Activated B cell treated with CpG ODN at 0.5 μM for 24 hours (primary cell): ENCODE measurements at regions not wholly inside any gene's neighbourhood (a gene's known extent, or its start where the extent isn't known, plus 50 kb on each side); places are given as distances from the start of the nearest gene placed in this dataset.

Experiments used
- ATAC-seq: fragments of 200-7000 bp; cut with Tn5 transposase; one replicate; pipeline ENCODE4 v1.10.0; 2021; ENCODE audit warnings: low read depth, mild to moderate bottlenecking, moderate library complexity
- CTCF ChIA-PET: fragments of 350-600 bp; sonication (Branson Sonifier 250); formaldehyde crosslinking; loops from one replicate; lab custom pipeline; 2021; ENCODE audit warnings: antibody characterized with exemption; lab: Charles Lee
- POLR2A ChIA-PET: fragments of 350-600 bp; sonication (Branson Sonifier 250); formaldehyde crosslinking; loops from one replicate; lab custom pipeline; 2021; ENCODE audit warnings: antibody characterized with exemption; lab: Charles Lee
- DNase-seq: peaks from one replicate; pipeline ENCODE4 v3.0.0; 2022
- H3K27ac Mint-ChIP-seq: one replicate; pipeline ENCODE4 v1.8.0; 2020; ENCODE audit warnings: mixed read lengths
- H3K27me3 Mint-ChIP-seq: one replicate; pipeline ENCODE4 v1.8.0; 2021; ENCODE audit warnings: mixed read lengths
- H3K36me3 Mint-ChIP-seq: one replicate; pipeline ENCODE4 v1.8.0; 2021; ENCODE audit warnings: low read depth, mixed read lengths
- H3K4me1 Mint-ChIP-seq: one replicate; pipeline ENCODE4 v1.8.0; 2021; ENCODE audit warnings: mixed read lengths
- H3K4me3 Mint-ChIP-seq: one replicate; pipeline ENCODE4 v1.8.0; 2020; ENCODE audit warnings: mild to moderate bottlenecking, mixed read lengths
- H3K9me3 Mint-ChIP-seq: one replicate; pipeline ENCODE4 v1.8.0; 2020; ENCODE audit warnings: mixed read lengths
- intact Hi-C: fragments of 100-400 bp; cut with micrococcal nuclease; formaldehyde crosslinking; loops from one replicate; pipeline ENCODE4 v1.15.1; 2024
- TF ChIP-seq, protein P1 (sequence below): fragments of 200-600 bp; IDR thresholded peaks from one replicate; pipeline ENCODE4 v1.8.0; 2022; ENCODE audit warnings: antibody characterized with exemption, mild to moderate bottlenecking

DNA sequence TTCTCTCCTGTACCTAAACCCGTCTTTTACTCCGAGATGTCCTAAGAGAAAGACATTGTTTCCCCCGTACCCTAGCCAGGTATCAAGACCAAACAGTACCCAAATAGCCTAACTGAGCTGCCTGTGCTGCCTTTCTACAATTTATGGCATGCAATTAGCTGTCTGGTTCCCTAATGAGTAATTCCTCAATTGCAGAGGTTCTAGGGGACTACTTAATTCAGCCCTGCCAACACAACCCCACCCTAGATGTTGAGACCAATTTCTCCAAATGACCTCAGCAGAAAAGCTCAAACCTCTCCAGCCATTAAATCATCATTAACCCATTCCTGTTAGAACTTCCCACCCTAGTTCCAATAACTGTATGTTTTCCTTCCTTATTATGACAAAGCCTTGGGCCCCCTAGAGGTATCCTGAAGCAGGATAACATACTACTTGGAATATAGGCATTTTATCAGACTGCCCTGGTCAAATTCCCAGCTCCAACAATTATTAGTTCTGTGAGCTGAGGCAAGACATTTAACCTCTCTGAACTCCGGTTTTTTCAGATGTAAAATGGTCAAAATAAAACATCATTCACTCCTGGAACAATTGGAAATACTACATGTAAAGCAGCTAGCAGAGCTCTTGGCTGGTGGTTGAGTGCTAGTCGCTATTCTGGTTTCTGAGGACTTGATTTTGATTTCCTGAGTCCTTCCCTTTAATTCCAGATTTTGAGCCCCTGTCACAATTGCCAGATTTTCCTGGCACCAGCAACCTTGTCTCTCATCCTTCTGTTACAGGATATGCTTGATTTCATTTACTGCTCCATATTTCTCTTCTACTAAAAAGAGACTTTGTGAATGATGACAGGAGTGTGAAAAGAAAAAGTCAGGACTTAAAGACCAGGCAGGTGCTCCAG, 244.6 kb upstream of the TENM3 start:
- intact Hi-C loops: no loop called here
- TF ChIP-seq, protein P1, sequence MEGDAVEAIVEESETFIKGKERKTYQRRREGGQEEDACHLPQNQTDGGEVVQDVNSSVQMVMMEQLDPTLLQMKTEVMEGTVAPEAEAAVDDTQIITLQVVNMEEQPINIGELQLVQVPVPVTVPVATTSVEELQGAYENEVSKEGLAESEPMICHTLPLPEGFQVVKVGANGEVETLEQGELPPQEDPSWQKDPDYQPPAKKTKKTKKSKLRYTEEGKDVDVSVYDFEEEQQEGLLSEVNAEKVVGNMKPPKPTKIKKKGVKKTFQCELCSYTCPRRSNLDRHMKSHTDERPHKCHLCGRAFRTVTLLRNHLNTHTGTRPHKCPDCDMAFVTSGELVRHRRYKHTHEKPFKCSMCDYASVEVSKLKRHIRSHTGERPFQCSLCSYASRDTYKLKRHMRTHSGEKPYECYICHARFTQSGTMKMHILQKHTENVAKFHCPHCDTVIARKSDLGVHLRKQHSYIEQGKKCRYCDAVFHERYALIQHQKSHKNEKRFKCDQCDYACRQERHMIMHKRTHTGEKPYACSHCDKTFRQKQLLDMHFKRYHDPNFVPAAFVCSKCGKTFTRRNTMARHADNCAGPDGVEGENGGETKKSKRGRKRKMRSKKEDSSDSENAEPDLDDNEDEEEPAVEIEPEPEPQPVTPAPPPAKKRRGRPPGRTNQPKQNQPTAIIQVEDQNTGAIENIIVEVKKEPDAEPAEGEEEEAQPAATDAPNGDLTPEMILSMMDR: no peak
- no peak for ATAC-seq
- Mint-ChIP-seq H3K27ac (no peak overlapping the region), H3K4me1 (no peaks in the 10 kb centered on the region), H3K9me3 (peaks cover 11% of the 10 kb centered on the region), H3K4me3 (no peak overlapping the region), H3K36me3 (no peaks in the 10 kb centered on the region), H3K27me3 (no peaks in the 10 kb centered on the region)
- ChIA-PET CTCF (no interaction called here), POLR2A (no interaction called here)
- no peak for DNase-seq

DNA sequence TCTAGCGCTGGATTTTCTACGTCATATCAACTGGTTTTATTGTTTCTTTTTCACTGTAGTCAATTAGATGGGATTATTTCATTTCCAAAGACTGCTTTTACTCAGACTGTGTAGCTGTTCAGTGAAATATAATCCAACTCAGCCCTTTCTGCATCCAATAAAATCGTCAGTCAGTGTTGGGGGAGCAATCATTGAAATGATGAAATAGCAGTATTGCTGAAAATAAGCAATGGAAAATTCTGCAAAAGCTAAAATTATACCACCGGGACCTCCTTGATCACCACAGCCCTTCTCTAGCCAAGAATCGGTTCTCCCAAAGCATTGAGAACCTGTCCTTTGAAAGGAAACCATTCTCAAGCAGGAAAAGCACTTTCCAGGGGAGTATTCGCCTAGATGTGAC, 243.1 kb upstream of the TENM3 start:
- no peak for ATAC-seq
- Mint-ChIP-seq H3K36me3 (no peaks in the 10 kb centered on the region), H3K4me1 (no peaks in the 10 kb centered on the region), H3K4me3 (no peak overlapping the region), H3K9me3 (peaks cover 11% of the 10 kb centered on the region), H3K27me3 (no peaks in the 10 kb centered on the region), H3K27ac (no peak overlapping the region)
- ChIA-PET CTCF (no interaction called here), POLR2A (no interaction called here)
- DNase-seq: no peak
- intact Hi-C loops: no loop called here
- TF ChIP-seq, protein P1: no peak

DNA sequence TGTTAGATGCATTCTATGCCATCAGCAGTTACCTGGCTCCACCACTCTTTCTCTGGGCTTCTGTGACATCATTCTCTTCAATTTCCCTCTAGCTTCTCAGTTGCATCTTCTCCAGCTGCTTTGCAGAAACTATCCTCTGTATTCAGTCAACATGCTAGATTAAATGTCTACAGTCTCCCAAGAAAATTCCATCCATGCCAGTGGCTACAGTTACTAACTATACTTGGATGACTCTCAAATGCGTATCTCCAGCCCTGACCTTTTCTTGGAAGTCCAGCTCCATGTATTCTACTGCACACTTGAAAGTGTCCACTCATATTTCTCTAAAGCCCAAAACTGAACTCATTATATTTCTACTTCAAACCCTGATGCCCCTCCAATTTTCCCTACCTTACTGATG, 232.3 kb upstream of the TENM3 start:
- Mint-ChIP-seq H3K36me3 (no peaks in the 10 kb centered on the region), H3K9me3 (no peaks in the 10 kb centered on the region), H3K4me1 (no peaks in the 10 kb centered on the region), H3K27me3 (no peaks in the 10 kb centered on the region), H3K4me3 (no peak overlapping the region), H3K27ac (no peak overlapping the region)
- ChIA-PET POLR2A (no interaction called here), CTCF (no interaction called here)
- TF ChIP-seq, protein P1: no peak
- DNase-seq: no peak
- ATAC-seq: no peak
- intact Hi-C loops: no loop called here

DNA sequence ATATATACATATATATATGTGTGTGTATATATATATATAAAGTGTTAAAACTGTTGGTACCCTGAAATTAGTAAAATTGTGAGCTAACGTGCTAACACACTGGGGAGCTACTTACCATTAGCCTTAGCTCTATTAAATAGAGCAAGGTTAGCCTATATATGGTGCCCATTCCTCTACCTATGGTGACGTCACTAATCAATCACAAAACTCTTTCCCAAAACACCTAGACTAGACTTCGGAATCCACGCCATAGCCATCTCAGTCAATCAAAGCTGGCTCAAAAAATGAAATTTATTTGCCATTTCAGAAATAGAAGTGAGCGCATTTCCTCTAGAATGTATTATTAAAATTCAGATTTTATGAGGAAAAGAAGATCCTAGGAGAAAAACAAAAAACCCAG, 229.0 kb upstream of the TENM3 start:
- no peaks in the 10 kb centered on the region for H3K4me1 Mint-ChIP-seq
- CTCF ChIA-PET: no interaction called here
- H3K27me3 Mint-ChIP-seq: no peaks in the 10 kb centered on the region
- intact Hi-C loops: no loop called here
- no peak overlapping the region for H3K27ac Mint-ChIP-seq
- peaks cover 2% of the 10 kb centered on the region for H3K9me3 Mint-ChIP-seq
- ATAC-seq (no peak), DNase-seq (no peak)
- H3K36me3 Mint-ChIP-seq: no peaks in the 10 kb centered on the region
- POLR2A ChIA-PET: no interaction called here
- H3K4me3 Mint-ChIP-seq: no peak overlapping the region
- TF ChIP-seq, protein P1: no peak

DNA sequence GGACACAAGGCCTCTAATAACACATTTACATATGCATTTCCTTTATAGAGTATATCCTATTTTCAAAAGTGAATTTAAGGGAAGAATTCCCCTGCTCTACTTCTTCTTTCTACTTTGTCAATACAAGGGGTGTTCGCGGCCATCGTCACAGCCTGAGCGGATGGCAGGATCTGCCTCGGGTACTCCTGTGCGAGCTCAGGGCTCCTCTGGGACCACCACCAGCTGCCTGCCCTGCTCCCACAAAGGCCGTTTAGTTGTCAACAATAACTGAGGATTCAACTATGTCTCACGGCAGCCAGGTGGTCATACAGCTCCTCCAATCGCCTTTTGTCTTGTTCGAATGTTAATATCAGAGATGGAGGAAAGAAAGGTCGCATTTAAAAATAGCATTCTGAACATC, 228.2 kb upstream of the TENM3 start:
- ATAC-seq (no peak), DNase-seq (no peak)
- H3K4me1 Mint-ChIP-seq: no peaks in the 10 kb centered on the region
- POLR2A ChIA-PET: no interaction called here
- no peaks in the 10 kb centered on the region for H3K27me3 Mint-ChIP-seq
- CTCF ChIA-PET: no interaction called here
- no peaks in the 10 kb centered on the region for H3K36me3 Mint-ChIP-seq
- H3K9me3 Mint-ChIP-seq: peaks cover 2% of the 10 kb centered on the region
- H3K4me3 Mint-ChIP-seq: no peak overlapping the region
- intact Hi-C loops: no loop called here
- TF ChIP-seq, protein P1: no peak
- H3K27ac Mint-ChIP-seq: no peak overlapping the region
